GM12891 (cell line): ENCODE measurements at regions not wholly inside any gene's neighbourhood (a gene's known extent, or its start where the extent isn't known, plus 50 kb on each side); places are given as distances from the start of the nearest gene placed in this dataset.
A peak's percentile ranks its signal among the peaks of the same experiment; 100 is the strongest.

Source experiments
- DNase-seq: peaks from one replicate; pipeline ENCODE4 v3.0.0; 2011; ENCODE audit warnings: low spot score; ENCODE audit not compliant: insufficient read length
- FAIRE-seq: peaks from 2 replicates; lab custom pipeline; 2011; peaks lifted over from hg19 to GRCh38; lab: Jason Lieb, UNC
- PAX5 ChIP-seq: IDR thresholded peaks from 2 replicates; pipeline ENCODE4 v1.6.1; 2011; ENCODE audit warnings: low read length, moderate library complexity, mild to moderate bottlenecking; ENCODE audit not compliant: insufficient read depth, severe bottlenecking
- POLR2A ChIP-seq: IDR thresholded peaks from 2 replicates; pipeline ENCODE4 v1.6.1; 2011; ENCODE audit warnings: low read depth, low read length, control low read depth
- POLR2AphosphoS5 ChIP-seq: IDR thresholded peaks from 2 replicates; pipeline ENCODE4 v1.6.1; 2011; ENCODE audit warnings: low read depth, low read length, control low read depth
- POU2F2 ChIP-seq: IDR thresholded peaks from 2 replicates; pipeline ENCODE4 v1.6.1; 2011; ENCODE audit warnings: low read depth, mild to moderate bottlenecking, control low read depth, low read length, moderate library complexity
- SPI1 ChIP-seq: IDR thresholded peaks from 2 replicates; pipeline ENCODE4 v1.6.1; 2011; ENCODE audit warnings: low read depth, low read length, control low read depth
- TAF1 ChIP-seq: IDR thresholded peaks from 2 replicates; pipeline ENCODE4 v1.6.1; 2011; ENCODE audit warnings: low read depth, low read length, control low read depth

DNA sequence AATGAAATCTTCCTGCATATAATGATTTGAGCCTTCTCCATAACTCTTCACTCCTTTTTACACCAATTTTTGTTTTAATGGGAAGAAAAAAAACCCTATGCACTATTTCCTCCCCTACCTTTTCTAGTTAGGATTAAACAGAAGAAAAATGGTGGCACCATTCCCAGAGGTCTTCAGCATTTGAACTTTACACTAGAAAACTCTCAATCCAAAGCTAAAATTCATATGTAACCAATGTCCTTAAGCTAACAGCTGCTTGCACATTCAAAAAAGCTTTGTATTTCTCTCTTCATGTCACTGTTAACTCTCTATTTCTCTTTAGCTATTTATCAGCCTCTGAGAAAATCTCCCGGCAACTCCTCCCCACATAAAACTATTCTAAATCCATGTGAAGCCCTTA, 90.3 kb upstream of the UBL3 start:
- no peak for TF ChIP-seq TAF1
- TF ChIP-seq POLR2AphosphoS5, result no peak
- TF ChIP-seq POLR2A, result no peak
- TF ChIP-seq POU2F2, result no peak
- TF ChIP-seq SPI1, result no peak
- TF ChIP-seq PAX5, result no peak
- DNase-seq, result no peak
- FAIRE-seq, result no peak

DNA sequence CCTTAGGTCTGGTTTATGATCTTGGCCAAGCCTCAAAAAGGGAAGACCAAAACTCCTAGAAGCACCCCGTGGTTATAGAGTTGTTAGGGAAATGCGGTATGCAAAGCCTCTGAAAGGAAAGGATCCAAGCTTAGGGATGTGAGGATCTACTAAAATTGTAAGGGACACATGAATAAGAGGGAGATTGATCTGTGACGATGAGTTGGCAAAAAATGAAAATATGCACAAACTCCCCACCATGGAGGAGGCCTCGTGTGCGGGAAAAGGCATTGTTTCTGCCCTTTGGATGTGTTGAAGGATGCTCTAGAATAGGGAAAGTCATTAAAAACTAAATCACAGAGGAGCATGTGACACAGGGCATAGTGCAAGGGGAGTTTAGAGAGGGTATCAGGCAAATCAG, 88.7 kb upstream of the UBL3 start:
- no peak for TF ChIP-seq PAX5
- TF ChIP-seq SPI1, result no peak
- TF ChIP-seq POLR2A, result no peak
- no peak for TF ChIP-seq POLR2AphosphoS5
- no peak for TF ChIP-seq POU2F2
- TF ChIP-seq TAF1, result no peak
- FAIRE-seq, result no peak
- no peak for DNase-seq

DNA sequence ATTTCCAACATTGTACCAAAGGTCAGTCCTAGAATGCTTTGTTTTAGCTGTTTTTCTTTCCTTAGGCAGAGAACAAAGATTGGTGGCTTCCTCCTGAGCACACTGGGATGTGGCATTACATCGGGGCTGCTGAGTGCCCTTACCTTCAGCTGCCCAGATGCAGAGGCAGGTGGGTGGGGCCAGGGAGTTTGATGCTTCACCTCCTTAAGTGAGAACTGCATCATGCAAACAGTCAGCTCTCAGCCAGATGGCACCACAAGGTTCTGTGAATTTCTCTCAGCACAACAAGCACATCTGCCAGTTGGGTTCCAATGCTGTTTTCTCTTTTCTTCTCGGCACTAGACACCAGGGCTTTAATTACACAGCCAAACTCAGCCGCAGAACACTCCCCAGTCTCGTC, 87.4 kb upstream of the UBL3 start:
- no peak for TF ChIP-seq POLR2A
- DNase-seq, result no peak
- FAIRE-seq, result no peak

DNA sequence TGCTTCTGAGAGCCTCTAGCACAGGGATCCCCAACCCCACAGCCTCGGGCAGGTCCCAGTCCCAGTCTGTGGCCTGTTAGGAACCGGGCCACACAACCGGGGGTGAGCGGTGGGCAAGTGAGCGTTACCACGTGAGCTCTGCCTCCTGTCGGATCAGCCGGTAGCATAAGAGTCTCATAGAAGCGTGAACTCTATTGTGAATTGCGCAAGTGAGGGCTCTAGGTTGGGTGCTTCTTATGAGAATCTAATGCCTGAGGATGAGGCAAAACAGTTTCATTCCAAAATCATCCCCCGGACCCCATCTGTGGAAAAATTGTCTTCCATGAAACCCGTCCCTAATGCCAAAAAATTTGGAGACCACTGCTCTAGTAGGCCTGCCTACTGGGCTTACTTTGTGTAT, 87.0 kb upstream of the UBL3 start:
- no peak for FAIRE-seq
- no peak for TF ChIP-seq SPI1
- no peak for TF ChIP-seq POLR2A
- DNase-seq, result no peak

DNA sequence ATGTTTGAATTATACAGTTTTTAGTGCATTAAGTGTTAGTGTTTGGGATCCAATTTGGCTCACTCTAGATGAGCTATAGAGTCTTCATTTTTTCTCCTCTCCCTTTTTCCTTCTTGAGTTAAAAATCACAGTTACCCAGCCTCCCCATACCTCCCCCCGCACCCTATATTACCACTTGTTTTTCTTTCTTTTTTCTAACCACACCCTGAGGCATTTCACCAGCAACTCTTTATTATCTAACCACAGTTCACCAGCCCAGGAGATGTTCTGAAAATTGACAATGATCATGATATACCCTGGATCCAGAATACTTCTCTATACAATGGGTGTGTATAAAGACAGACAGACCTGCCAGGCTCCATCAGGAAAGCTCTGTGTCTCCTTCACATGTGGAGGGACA, 86.5 kb upstream of the UBL3 start:
- FAIRE-seq (no peak), DNase-seq (no peak)
- TF ChIP-seq TAF1 (no peak), POLR2AphosphoS5 (no peak), POLR2A (no peak), SPI1 (no peak), PAX5 (no peak), POU2F2 (no peak)

DNA sequence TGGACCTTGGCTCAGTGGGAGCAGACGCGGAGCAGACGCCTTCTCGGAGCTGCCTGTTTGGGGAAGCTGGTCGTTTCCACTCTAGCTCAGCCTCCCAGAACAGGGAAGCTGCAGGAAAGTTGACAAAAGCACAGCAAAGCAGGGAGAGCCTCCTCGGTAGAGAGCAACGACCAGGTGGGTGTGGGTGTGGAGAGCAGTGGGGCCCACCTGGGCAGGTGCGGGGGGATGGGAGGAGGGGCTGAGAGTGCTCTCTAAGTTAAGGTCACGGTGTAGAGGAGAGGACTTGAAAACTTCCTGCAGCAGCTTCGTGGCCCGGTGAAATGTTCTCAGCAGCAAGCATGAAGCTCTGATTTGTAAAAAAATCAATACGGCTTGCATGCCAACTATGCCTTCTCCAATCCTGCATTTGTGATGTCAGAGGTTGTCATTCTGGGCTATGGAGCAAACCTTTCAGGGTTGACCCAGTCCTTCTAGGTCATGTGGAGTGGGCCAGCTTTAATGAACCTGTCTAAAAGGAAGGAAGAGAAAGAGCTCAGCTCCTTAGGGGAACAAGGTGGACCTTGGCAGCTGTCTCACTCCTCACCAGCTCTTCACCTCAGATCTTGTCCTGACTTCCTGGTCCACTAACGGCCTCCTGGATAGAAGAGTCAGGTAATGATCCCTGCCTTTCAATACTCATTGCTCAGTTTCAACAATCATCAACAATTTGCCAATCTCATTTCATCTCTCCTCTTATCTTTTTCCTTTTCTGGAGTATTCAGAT, 85.8 kb upstream of the UBL3 start:
- FAIRE-seq, result no peak
- TF ChIP-seq POLR2A (no peak), SPI1 (no peak), PAX5 (no peak)
- DNase-seq, result no peak

DNA sequence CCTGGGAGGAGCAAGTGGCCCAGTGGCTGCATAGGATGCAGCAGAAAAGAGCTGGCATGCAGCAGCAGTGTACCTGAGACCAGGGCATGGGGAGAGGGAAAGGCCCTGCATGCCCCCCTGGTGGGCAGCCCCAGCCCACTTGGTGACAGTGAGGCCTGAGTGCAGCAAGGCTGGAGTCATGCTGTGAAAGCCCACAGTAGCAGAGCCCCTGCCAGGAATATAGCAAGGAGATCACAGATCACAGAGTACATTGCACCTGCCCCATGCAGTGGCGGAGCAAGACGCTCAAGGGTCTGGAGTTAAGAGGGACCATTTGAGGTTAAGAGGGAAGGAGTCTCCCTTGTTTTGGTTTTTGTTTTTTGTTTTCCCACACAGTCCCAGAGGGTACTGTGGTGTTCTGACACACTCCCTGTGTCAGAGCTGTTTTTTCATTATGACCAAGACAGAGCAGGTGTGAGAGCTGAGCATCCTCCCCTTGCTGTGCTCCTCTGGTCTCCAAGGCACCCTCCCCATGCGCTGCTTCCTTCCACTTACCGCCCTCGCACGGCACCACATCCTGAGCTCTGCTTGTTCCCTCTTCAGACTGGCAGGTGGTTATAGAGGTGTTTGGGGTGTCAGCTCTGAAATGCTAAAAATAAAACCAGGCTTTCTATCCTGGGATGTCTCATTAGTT, 85.0 kb upstream of the UBL3 start:
- peak; percentile 53 for DNase-seq
- peak; percentile 87 for FAIRE-seq
- TF ChIP-seq POU2F2 (0 out of 2 replicates have a peak, but pooled peaks have one; percentile 56), TAF1 (no peak)

DNA sequence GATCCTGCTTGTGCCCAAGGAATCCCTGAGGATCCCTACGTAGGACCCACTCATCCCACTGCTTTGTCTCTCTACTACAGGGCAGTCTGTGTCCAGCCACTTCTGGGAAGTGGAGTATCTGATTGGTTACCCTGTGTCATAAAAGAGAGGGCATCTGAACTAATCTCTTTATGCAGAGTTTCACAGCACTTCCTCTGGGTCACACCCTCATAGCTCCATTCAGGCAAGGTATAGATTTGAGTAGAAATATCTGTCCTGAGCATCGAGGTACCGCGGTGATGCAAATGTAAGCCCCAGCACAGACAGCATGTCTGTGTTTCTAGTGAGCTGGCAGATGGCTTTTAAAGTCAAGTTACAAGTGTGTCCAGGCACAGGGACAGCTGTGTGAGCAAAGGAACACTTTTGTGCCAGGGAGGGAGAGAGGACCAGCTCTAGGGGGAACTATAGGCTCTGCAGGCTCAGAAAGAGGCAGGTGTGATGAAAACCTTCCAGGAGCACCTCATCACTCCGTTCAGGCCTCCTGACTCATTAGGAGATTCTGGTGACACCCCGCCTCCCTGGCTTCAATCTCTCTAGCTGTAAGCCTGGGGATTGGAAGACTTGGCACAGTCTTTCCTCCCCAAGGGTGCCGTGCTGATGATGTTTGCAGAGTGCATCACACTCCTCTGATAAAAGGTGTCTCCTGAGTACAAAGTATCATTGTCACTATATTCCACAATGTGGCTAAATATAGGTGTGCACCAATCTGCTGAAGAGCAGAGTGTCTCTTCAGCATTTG, 84.3 kb upstream of the UBL3 start:
- FAIRE-seq (peak; percentile 54), DNase-seq (no peak)

DNA sequence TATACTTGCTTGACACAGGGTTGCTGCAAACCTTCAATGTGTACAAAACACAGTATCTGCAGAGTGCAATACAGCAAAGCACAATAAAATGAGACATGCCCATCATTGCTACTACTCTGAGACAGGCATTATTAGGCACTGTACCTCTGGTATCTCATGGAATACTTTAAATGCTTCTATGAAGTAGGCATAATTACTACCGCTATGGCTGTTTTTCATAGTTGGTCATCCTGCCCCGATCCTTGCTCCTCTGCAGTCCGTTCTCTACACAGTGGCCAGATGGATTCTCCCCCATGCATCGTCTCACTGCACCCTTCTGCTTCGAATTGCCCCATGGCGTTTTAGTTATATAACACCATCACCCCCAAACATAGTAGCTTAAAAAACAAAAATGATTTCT, 83.0 kb upstream of the UBL3 start:
- no peak for DNase-seq
- FAIRE-seq, result no peak
- no peak for TF ChIP-seq TAF1
- no peak for TF ChIP-seq POU2F2

More for the DNA sequence above, 84.3 kb upstream of the UBL3 start:
- TF ChIP-seq PAX5, result no peak
- TF ChIP-seq TAF1, result no peak

DNA sequence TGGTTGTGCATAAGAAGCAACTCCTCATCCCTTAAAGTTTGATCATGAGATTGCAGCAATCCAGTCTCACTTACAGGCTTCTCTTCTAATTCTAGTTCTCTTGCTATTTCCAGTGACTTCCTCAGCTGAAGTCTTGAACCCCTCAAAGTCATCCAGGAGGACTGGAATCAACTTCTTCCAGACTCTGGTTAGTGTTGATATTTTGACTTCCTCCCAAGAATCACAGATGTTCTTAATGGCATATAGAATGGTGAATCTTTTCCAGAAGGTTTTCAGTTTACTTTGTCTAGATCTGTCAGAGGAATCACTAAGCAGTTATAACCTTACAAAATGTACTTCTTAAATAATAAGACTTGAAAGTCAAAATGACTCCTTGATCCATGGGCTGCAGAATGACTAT, 81.3 kb upstream of the UBL3 start:
- TF ChIP-seq PAX5, result no peak
- TF ChIP-seq POU2F2, result no peak
- TF ChIP-seq TAF1, result no peak
- no peak for TF ChIP-seq POLR2A
- no peak for TF ChIP-seq POLR2AphosphoS5
- no peak for TF ChIP-seq SPI1
- DNase-seq (no peak), FAIRE-seq (no peak)

DNA sequence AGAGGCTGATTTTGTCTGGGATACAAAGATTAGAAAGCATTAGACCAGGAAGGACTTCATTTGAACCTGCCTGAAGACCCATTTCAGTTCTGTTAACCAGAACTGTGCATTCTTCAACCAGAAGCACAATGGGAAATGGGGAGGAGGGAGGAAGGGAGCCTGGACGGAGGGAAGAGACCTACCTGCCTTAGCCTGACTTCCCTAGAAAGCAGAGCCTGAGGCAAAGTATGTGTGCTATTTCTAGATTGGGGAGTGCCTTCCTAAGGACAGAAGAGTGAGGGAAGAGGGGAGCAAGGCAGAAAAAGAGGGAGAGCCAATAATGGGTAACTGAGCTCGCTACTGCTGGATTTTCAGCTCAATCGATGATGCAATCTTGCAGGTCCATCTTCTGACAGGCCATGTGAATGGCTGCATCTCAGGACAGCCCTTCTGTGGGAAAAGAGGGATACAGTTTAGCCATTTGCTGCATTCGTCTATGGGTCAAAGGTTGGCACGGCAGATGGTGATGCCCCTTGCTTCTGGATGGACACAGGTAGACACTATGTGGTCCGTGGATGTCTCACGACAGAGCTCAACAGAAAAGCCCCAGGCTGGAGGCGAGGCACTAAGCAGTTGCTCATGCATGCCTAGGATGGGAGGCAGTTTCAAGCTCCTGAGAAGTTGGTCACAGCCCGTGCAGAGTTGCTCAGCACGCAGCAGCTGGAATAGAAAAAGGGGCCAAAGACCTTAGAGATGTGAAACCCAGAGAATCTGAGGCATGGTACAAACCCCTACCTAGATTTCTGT, 78.8 kb upstream of the UBL3 start:
- DNase-seq (no peak), FAIRE-seq (no peak)
- no peak for TF ChIP-seq POLR2AphosphoS5
- TF ChIP-seq POLR2A, result no peak
